GM12878 (cell line): ENCODE measurements at regions not wholly inside any gene's neighbourhood (a gene's known extent, or its start where the extent isn't known, plus 50 kb on each side); places are given as distances from the start of the nearest gene placed in this dataset.

Experiments
- CHD1 ChIP-seq: IDR thresholded peaks from 2 replicates; pipeline ENCODE4 v1.6.1; 2012; ENCODE audit warnings: low read depth, low read length, improper control_type of control experiment
- CTCF ChIP-seq, 3 experiments: IDR thresholded peaks in 2 of 3; conservative IDR thresholded peaks in 1 of 3; 2 replicates each; pipeline ENCODE4 v1.5.1; 2011; ENCODE audit warnings: low read depth in 3 of 3, low read length in 3 of 3, mild to moderate bottlenecking in 3 of 3, control low read depth in 2 of 3, moderate library complexity in 2 of 3, inconsistent platforms in 1 of 3, mixed read lengths in 1 of 3; ENCODE audit not compliant: control insufficient read depth in 2 of 3, insufficient read depth in 1 of 3; ENCODE audit errors: extremely low read depth in 1 of 3
- E4F1 ChIP-seq: fragments of 450-650 bp; IDR thresholded peaks from 2 replicates; pipeline ENCODE4 v1.6.1; 2018; ENCODE audit warnings: borderline replicate concordance, mild to moderate bottlenecking; ENCODE audit not compliant: partially characterized antibody
- EZH2 ChIP-seq: IDR thresholded peaks from 2 replicates; pipeline ENCODE4 v1.6.1; 2012; ENCODE audit warnings: low read depth, mild to moderate bottlenecking, control low read depth, inconsistent platforms, low read length, borderline replicate concordance; ENCODE audit not compliant: control insufficient read depth
- IKZF2 ChIP-seq, 2 experiments: fragments of 450-650 bp; IDR thresholded peaks; 2 replicates each; pipeline ENCODE4 v1.6.1; 2017; ENCODE audit warnings: mild to moderate bottlenecking in 2 of 2, moderate library complexity in 2 of 2
- KDM1A ChIP-seq: fragments of 200-600 bp; sonication (generic); IDR thresholded peaks from 2 replicates; pipeline ENCODE4 v1.6.1; 2016; ENCODE audit warnings: borderline replicate concordance
- PKNOX1 ChIP-seq: fragments of 450-650 bp; IDR thresholded peaks from 2 replicates; pipeline ENCODE4 v1.6.1; 2016; ENCODE audit warnings: mild to moderate bottlenecking
- RBBP5 ChIP-seq: fragments of 200-600 bp; sonication (generic); conservative IDR thresholded peaks from 2 replicates; pipeline ENCODE4 v1.6.1; 2016
- TAF1 ChIP-seq: IDR thresholded peaks from 2 replicates; pipeline ENCODE4 v1.6.1; 2011; ENCODE audit warnings: mild to moderate bottlenecking, low read depth, low read length, borderline replicate concordance
- TCF3 ChIP-seq: IDR thresholded peaks from 2 replicates; pipeline ENCODE4 v1.6.1; 2012; ENCODE audit warnings: low read depth, mild to moderate bottlenecking, low read length, borderline replicate concordance; ENCODE audit not compliant: insufficient read depth
- ZBED1 ChIP-seq: IDR thresholded peaks from 2 replicates; pipeline ENCODE4 v1.6.1; 2016; ENCODE audit warnings: borderline replicate concordance

- TF ChIP-seq RBBP5 (no peak), CHD1 (no peak), TCF3 (no peak), IKZF2 (IDR thresholded peaks at IDR 0.05) (no peak), CTCF (IDR thresholded peaks at IDR 0.05 in 2 of 3, conservative IDR thresholded peaks at IDR 0.05 in 1 of 3; ENCODE audit: control insufficient read depth in 2 of 3, extremely low read depth in 1 of 3, insufficient read depth in 1 of 3, low read depth in 3 of 3, low read length in 3 of 3) (no peak), PKNOX1 (no peak), TAF1 (no peak), EZH2 (no peak), E4F1 (no peak), ZBED1 (no peak), KDM1A (no peak)
Observed at GRCh38 chr4:67106861-67107460, 438.3 kb downstream of the CENPC start.
